ENCODE measurements at regions not wholly inside any gene's neighbourhood (a gene's known extent, or its start where the extent isn't known, plus 50 kb on each side); places are given as distances from the start of the nearest gene placed in this dataset.

DNA sequence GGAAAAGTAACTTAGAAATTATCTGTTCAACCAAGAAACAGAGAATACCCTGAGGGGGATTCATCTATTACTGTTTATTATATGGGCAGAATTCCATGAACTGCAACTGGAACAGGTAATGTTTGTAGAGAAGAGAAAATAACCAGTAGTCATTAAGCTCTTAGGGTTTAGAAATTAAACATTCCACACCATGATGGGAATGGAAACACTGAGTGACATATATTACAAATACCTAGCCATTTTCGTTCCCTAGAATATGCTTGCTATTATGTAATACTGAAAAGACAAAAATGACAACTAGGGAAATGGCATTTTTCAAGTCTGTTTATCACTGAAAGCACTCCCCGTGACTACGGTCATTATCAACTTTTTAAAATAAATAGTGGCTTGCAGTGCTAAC lies 1007.4 kb downstream of the GATA3 start:
- TF ChIP-seq, protein P1, sequence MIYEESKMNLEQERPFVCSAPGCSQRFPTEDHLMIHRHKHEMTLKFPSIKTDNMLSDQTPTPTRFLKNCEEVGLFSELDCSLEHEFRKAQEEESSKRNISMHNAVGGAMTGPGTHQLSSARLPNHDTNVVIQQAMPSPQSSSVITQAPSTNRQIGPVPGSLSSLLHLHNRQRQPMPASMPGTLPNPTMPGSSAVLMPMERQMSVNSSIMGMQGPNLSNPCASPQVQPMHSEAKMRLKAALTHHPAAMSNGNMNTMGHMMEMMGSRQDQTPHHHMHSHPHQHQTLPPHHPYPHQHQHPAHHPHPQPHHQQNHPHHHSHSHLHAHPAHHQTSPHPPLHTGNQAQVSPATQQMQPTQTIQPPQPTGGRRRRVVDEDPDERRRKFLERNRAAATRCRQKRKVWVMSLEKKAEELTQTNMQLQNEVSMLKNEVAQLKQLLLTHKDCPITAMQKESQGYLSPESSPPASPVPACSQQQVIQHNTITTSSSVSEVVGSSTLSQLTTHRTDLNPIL (CRISPR knock-in tag; IDR thresholded peaks at IDR 0.05; ENCODE audit: low read depth) = no peak
- TF ChIP-seq, protein P2, sequence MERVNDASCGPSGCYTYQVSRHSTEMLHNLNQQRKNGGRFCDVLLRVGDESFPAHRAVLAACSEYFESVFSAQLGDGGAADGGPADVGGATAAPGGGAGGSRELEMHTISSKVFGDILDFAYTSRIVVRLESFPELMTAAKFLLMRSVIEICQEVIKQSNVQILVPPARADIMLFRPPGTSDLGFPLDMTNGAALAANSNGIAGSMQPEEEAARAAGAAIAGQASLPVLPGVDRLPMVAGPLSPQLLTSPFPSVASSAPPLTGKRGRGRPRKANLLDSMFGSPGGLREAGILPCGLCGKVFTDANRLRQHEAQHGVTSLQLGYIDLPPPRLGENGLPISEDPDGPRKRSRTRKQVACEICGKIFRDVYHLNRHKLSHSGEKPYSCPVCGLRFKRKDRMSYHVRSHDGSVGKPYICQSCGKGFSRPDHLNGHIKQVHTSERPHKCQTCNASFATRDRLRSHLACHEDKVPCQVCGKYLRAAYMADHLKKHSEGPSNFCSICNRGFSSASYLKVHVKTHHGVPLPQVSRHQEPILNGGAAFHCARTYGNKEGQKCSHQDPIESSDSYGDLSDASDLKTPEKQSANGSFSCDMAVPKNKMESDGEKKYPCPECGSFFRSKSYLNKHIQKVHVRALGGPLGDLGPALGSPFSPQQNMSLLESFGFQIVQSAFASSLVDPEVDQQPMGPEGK (CRISPR knock-in tag; IDR thresholded peaks at IDR 0.05; ENCODE audit: borderline replicate concordance) = no peak
- TF ChIP-seq PPARA (CRISPR knock-in tag; IDR thresholded peaks at IDR 0.05; ENCODE audit: borderline replicate concordance) (no peak), ZFP30 (CRISPR knock-in tag; IDR thresholded peaks at IDR 0.05) (no peak), TCF4 (CRISPR knock-in tag; IDR thresholded peaks at IDR 0.05; ENCODE audit: borderline replicate concordance) (no peak), SNAI2 (CRISPR knock-in tag; IDR thresholded peaks at IDR 0.05) (no peak), OSR1 (CRISPR knock-in tag; IDR thresholded peaks at IDR 0.05) (no peak), ZNF70 (CRISPR knock-in tag; IDR thresholded peaks at IDR 0.05) (no peak), ZNF8 (CRISPR knock-in tag; IDR thresholded peaks at IDR 0.05) (no peak), RARB (CRISPR knock-in tag; IDR thresholded peaks at IDR 0.05) (no peak)
- TF ChIP-seq, protein P3, sequence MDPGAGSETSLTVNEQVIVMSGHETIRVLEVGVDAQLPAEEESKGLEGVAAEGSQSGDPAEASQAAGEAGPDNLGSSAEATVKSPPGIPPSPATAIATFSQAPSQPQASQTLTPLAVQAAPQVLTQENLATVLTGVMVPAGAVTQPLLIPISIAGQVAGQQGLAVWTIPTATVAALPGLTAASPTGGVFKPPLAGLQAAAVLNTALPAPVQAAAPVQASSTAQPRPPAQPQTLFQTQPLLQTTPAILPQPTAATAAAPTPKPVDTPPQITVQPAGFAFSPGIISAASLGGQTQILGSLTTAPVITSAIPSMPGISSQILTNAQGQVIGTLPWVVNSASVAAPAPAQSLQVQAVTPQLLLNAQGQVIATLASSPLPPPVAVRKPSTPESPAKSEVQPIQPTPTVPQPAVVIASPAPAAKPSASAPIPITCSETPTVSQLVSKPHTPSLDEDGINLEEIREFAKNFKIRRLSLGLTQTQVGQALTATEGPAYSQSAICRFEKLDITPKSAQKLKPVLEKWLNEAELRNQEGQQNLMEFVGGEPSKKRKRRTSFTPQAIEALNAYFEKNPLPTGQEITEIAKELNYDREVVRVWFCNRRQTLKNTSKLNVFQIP (CRISPR knock-in tag; IDR thresholded peaks at IDR 0.05; ENCODE audit: borderline replicate concordance, low read depth) = no peak
